Body of pancreas (tissue), 4 donors: ENCODE measurements at regions not wholly inside any gene's neighbourhood (a gene's known extent, or its start where the extent isn't known, plus 50 kb on each side); places are given as distances from the start of the nearest gene placed in this dataset.

Experiments
- ATAC-seq: fragments of 150-250 bp; one replicate; pipeline ENCODE4 v1.9.1; 2016
- DNase-seq, 4 donors: peaks; one replicate each; pipeline ENCODE4 v3.0.0-alpha.2; 2019
- H3K27ac ChIP-seq, 4 donors: fragments of 200-600 bp; sonication (generic); 1 replicate in 3 of 4; 2 replicates in 1 of 4; pipeline versions ENCODE4 v1.5.1 to v1.6.1; 2016 to 2019; ENCODE audit warnings: mild to moderate bottlenecking in 1 of 4, mixed read lengths in 1 of 4, moderate library complexity in 1 of 4
- H3K27me3 ChIP-seq, 2 donors: fragments of 200-600 bp; sonication (generic); one replicate each; pipeline ENCODE4 v1.6.0; 2016; ENCODE audit warnings: mild to moderate bottlenecking in 1 of 2
- H3K36me3 ChIP-seq, 2 donors: fragments of 200-600 bp; sonication (generic); replicated peaks in 1 of 2; 2 replicates each; pipeline ENCODE4 v1.5.1; 2016; ENCODE audit warnings: low read depth in 2 of 2; ENCODE audit not compliant: insufficient read depth in 1 of 2
- H3K4me1 ChIP-seq: fragments of 200-600 bp; sonication (generic); one replicate; pipeline ENCODE4 v1.6.0; 2016
- H3K4me3 ChIP-seq, 2 donors: fragments of 200-600 bp; sonication (generic); 1 replicate in 1 of 2; 2 replicates in 1 of 2; pipeline ENCODE4 v1.5.1; 2016 to 2019
- H3K9me3 ChIP-seq, 3 donors: fragments of 200-600 bp; sonication (generic); 1 replicate in 2 of 3; 2 replicates in 1 of 3; pipeline ENCODE4 v1.5.1; 2016
- CTCF ChIP-seq, 7 experiments: fragments of 450-650 bp in 4 of 7; fragments of 200-600 bp in 3 of 7; sonication (generic) in 3 of 7; IDR thresholded peaks; one replicate each; pipeline ENCODE4 v1.5.1; 2016 to 2019; ENCODE audit warnings: antibody characterized with exemption in 7 of 7
- POLR2A ChIP-seq, 3 donors: fragments of 450-650 bp; IDR thresholded peaks; one replicate each; pipeline ENCODE4 v1.6.1; 2016; ENCODE audit warnings: antibody characterized with exemption in 3 of 3, mild to moderate bottlenecking in 2 of 3
- WGBS, 2 donors: methylation state at CpG; one replicate each; pipeline ENCODE4 v1.1.5; 2017; 5-methylcytosine and 5-hydroxymethylcytosine counted together
- intact Hi-C: fragments of 100-400 bp; cut with DNase I; formaldehyde crosslinking; loops from one replicate; pipeline ENCODE4 v1.15.1; 2023

- no peaks in the 10 kb centered on the region for H3K36me3 ChIP-seq
- H3K4me3 ChIP-seq, result no peak overlapping the region
- ATAC-seq (no peak), DNase-seq (no peak)
- no peaks in the 10 kb centered on the region for H3K4me1 ChIP-seq
- H3K27me3 ChIP-seq, result no peaks in the 10 kb centered on the region
- intact Hi-C loops, result no loop called here
- 36 to 40% methylated on average over 2 of the region's 2 CpGs for WGBS, 2 donors
- TF ChIP-seq CTCF (IDR thresholded peaks at IDR 0.05), result no peak
- no peak for TF ChIP-seq POLR2A (IDR thresholded peaks at IDR 0.05)
- no peaks in the 10 kb centered on the region for H3K9me3 ChIP-seq
- H3K27ac ChIP-seq, result no peak overlapping the region
Measured at GRCh38 chr9:103761466-103761865, 332.6 kb upstream of the SMC2 start.

- ATAC-seq, result no peak
- TF ChIP-seq CTCF (IDR thresholded peaks at IDR 0.05) (no peak), POLR2A (IDR thresholded peaks at IDR 0.05) (no peak)
Measured at GRCh38 chr9:103789686-103790085, 304.4 kb upstream of the SMC2 start.

GRCh38 chr9:103798620-103799019 is 295.5 kb upstream of the SMC2 start:
- Histone ChIP-seq H3K4me1 (no peaks in the 10 kb centered on the region), H3K9me3 (no peaks in the 10 kb centered on the region), H3K36me3 (no peaks in the 10 kb centered on the region), H3K27ac (no peak overlapping the region), H3K27me3 (no peaks in the 10 kb centered on the region), H3K4me3 (no peak overlapping the region)
- intact Hi-C loops, result no loop called here
- no peak for ATAC-seq
- 21 to 22% methylated on average over 1 of the region's 1 CpG for WGBS, 2 donors
- TF ChIP-seq CTCF (IDR thresholded peaks at IDR 0.05) (no peak), POLR2A (IDR thresholded peaks at IDR 0.05) (no peak)
- no peak for DNase-seq

More at GRCh38 chr9:103789686-103790085, 304.4 kb upstream of the SMC2 start:
- Histone ChIP-seq H3K9me3 (no peaks in the 10 kb centered on the region), H3K4me3 (no peak overlapping the region), H3K27ac (no peak overlapping the region), H3K27me3 (no peaks in the 10 kb centered on the region), H3K36me3 (no peaks in the 10 kb centered on the region), H3K4me1 (no peaks in the 10 kb centered on the region)
- intact Hi-C loops, result no loop called here
- WGBS, 2 donors, result 64% methylated on average over 2 of the region's 2 CpGs
- no peak for DNase-seq

- no peaks in the 10 kb centered on the region for H3K9me3 ChIP-seq
- WGBS, 2 donors, result 50 to 63% methylated on average over 1 of the region's 1 CpG
- H3K36me3 ChIP-seq, result no peaks in the 10 kb centered on the region
- no peaks in the 10 kb centered on the region for H3K27me3 ChIP-seq
- no peaks in the 10 kb centered on the region for H3K4me1 ChIP-seq
- ATAC-seq (no peak), DNase-seq (no peak)
- TF ChIP-seq POLR2A (IDR thresholded peaks at IDR 0.05), result no peak
- TF ChIP-seq CTCF (IDR thresholded peaks at IDR 0.05), result no peak
- intact Hi-C loops, result no loop called here
- H3K27ac ChIP-seq, result no peak overlapping the region
- no peak overlapping the region for H3K4me3 ChIP-seq
Measured at GRCh38 chr9:103799959-103800358, 294.1 kb upstream of the SMC2 start.

GRCh38 chr9:103802068-103802467 is 292.0 kb upstream of the SMC2 start:
- intact Hi-C loops, result no loop called here
- Histone ChIP-seq H3K27me3 (no peaks in the 10 kb centered on the region), H3K27ac (no peak overlapping the region), H3K4me3 (no peak overlapping the region), H3K36me3 (no peaks in the 10 kb centered on the region), H3K9me3 (no peaks in the 10 kb centered on the region), H3K4me1 (no peaks in the 10 kb centered on the region)
- ATAC-seq (no peak), DNase-seq (no peak)
- WGBS, 2 donors, result 64 to 66% methylated on average over 1 of the region's 1 CpG
- TF ChIP-seq POLR2A (IDR thresholded peaks at IDR 0.05) (no peak), CTCF (IDR thresholded peaks at IDR 0.05) (no peak)
